SK-N-SH (cell line): ENCODE measurements at regions not wholly inside any gene's neighbourhood (a gene's known extent, or its start where the extent isn't known, plus 50 kb on each side); places are given as distances from the start of the nearest gene placed in this dataset.
A peak's percentile ranks its signal among the peaks of the same experiment; 100 is the strongest.

Experiments used
- CTCF ChIA-PET: fragments of 300-600, 350-600 bp; formaldehyde crosslinking; extraction: SDS; loops from one replicate; lab custom pipeline; 2021; lab: Yijun Ruan, JAX
- POLR2A ChIA-PET: fragments of 350-600 bp; sonication (Branson Sonifier 250); formaldehyde crosslinking; extraction: SDS; loops from one replicate; lab custom pipeline; 2020; ENCODE audit warnings: antibody characterized with exemption, inconsistent platforms; lab: Yijun Ruan, JAX
- DNase-seq: peaks from one replicate; pipeline ENCODE4 v3.0.0; 2012
- H2AFZ ChIP-seq: fragments of 200-600 bp; sonication (generic); 2 replicates; pipeline ENCODE4 v1.8.1; 2016; ENCODE audit warnings: antibody characterized with exemption, mild to moderate bottlenecking, low read depth
- H3F3A ChIP-seq: fragments of 200-600 bp; sonication (generic); replicated peaks from 2 replicates; pipeline ENCODE3; 2016; ENCODE audit warnings: antibody characterized with exemption, mild to moderate bottlenecking; ENCODE audit not compliant: insufficient read depth
- H3K27ac ChIP-seq, 2 experiments: fragments of 200-500 bp in 1 of 2; fragments of 200-600 bp in 1 of 2; sonication (Bioruptor generic) in 1 of 2; sonication (generic), shearing (Covaris generic) in 1 of 2; 2 replicates each; pipeline versions ENCODE4 v1.5.1 to v1.6.1; 2014 to 2016; ENCODE audit warnings: low read depth in 2 of 2, inconsistent platforms in 1 of 2, low read length in 1 of 2, mild to moderate bottlenecking in 1 of 2, mixed read lengths in 1 of 2
- H3K27me3 ChIP-seq: fragments of 200-600 bp; sonication (generic), shearing (Covaris generic); 2 replicates; pipeline ENCODE4 v1.6.1; 2016; ENCODE audit warnings: mixed run types; ENCODE audit not compliant: insufficient read depth
- H3K36me3 ChIP-seq, 2 experiments: fragments of 200-500 bp in 1 of 2; fragments of 200-600 bp in 1 of 2; sonication (Bioruptor generic) in 1 of 2; sonication (generic) in 1 of 2; replicated peaks in 1 of 2; 2 replicates each; pipeline versions ENCODE3 to v1.5.1; 2014 to 2016; ENCODE audit warnings: low read length in 1 of 2, mild to moderate bottlenecking in 1 of 2; ENCODE audit not compliant: insufficient read depth in 2 of 2, control insufficient read depth in 1 of 2
- H3K4me1 ChIP-seq, 2 experiments: fragments of 200-500 bp in 1 of 2; fragments of 200-600 bp in 1 of 2; sonication (Bioruptor generic) in 1 of 2; sonication (generic), shearing (Covaris generic) in 1 of 2; 2 replicates each; pipeline versions ENCODE4 v1.5.1 to v1.6.1; 2014 to 2016; ENCODE audit warnings: low read depth in 1 of 2, low read length in 1 of 2, mixed run types in 1 of 2; ENCODE audit not compliant: insufficient read depth in 2 of 2, control insufficient read depth in 1 of 2
- H3K4me2 ChIP-seq: fragments of 200-600 bp; sonication (generic), shearing (Covaris generic); 2 replicates; pipeline ENCODE4 v1.6.1; 2017; ENCODE audit warnings: mixed run types
- H3K4me3 ChIP-seq, 2 experiments: fragments of 200-500 bp in 1 of 2; fragments of 200-600 bp in 1 of 2; sonication (Bioruptor generic) in 1 of 2; sonication (generic), shearing (Covaris generic) in 1 of 2; 2 replicates each; pipeline versions ENCODE4 v1.5.1 to v1.8.1; 2014 to 2016; ENCODE audit warnings: low read depth in 2 of 2, inconsistent platforms in 1 of 2, low read length in 1 of 2, mild to moderate bottlenecking in 1 of 2, mixed read lengths in 1 of 2, moderate library complexity in 1 of 2
- H3K79me2 ChIP-seq: fragments of 200-600 bp; sonication (generic); 2 replicates; pipeline ENCODE4 v1.8.1; 2017; ENCODE audit warnings: mild to moderate bottlenecking; ENCODE audit not compliant: insufficient read depth
- H3K9ac ChIP-seq: fragments of 200-600 bp; sonication (generic); 2 replicates; pipeline ENCODE4 v1.6.1; 2017; ENCODE audit warnings: mixed run types
- H3K9me2 ChIP-seq: fragments of 200-600 bp; sonication (generic); 2 replicates; pipeline ENCODE4 v1.6.1; 2017; ENCODE audit warnings: mixed run types
- H3K9me3 ChIP-seq: fragments of 200-600 bp; sonication (generic); 2 replicates; pipeline ENCODE4 v1.6.1; 2017; ENCODE audit warnings: mixed run types, mild to moderate bottlenecking, moderate library complexity
- H4K20me1 ChIP-seq: fragments of 200-600 bp; sonication (generic); 2 replicates; pipeline ENCODE4 v1.6.1; 2017; ENCODE audit warnings: mild to moderate bottlenecking, mixed run types; ENCODE audit not compliant: insufficient read depth
- CHD2 ChIP-seq: fragments of 150-350 bp; IDR thresholded peaks from 2 replicates; pipeline ENCODE4 v1.6.1; 2018; ENCODE audit warnings: low read length; ENCODE audit not compliant: partially characterized antibody
- ELF1 ChIP-seq: IDR thresholded peaks from 2 replicates; pipeline ENCODE4 v1.4.0; 2012
- EP300 ChIP-seq, 2 experiments: IDR thresholded peaks; 2 replicates each; pipeline versions ENCODE4 v1.4.0 to v1.6.1; 2012; ENCODE audit warnings: borderline replicate concordance in 1 of 2, low read depth in 1 of 2, low read length in 1 of 2
- EZH2phosphoT487 ChIP-seq: fragments of 200-600 bp; sonication (generic); IDR thresholded peaks from 2 replicates; pipeline ENCODE4 v1.6.1; 2017; ENCODE audit warnings: low read depth, mixed run types, mild to moderate bottlenecking, antibody characterized with exemption, moderate library complexity, borderline replicate concordance
- FOXM1 ChIP-seq: IDR thresholded peaks from 2 replicates; pipeline ENCODE4 v1.4.0; 2012; ENCODE audit warnings: low read depth, mild to moderate bottlenecking
- GATA2 ChIP-seq: sonication (generic); formaldehyde crosslinking; IDR thresholded peaks from 2 replicates; pipeline ENCODE4 v1.5.0; 2020; ENCODE audit warnings: mild to moderate bottlenecking, missing genetic modification reagents
- MXI1 ChIP-seq: IDR thresholded peaks from 2 replicates; pipeline ENCODE4 v1.6.1; 2012; ENCODE audit warnings: mild to moderate bottlenecking, low read depth, low read length, improper control_type of control experiment
- PBX3 ChIP-seq: IDR thresholded peaks from 2 replicates; pipeline ENCODE4; 2012
- RXRA ChIP-seq: IDR thresholded peaks from 2 replicates; pipeline ENCODE4 v1.4.0; 2012; ENCODE audit warnings: low read depth, mild to moderate bottlenecking, borderline replicate concordance
- SMC3 ChIP-seq: IDR thresholded peaks from 2 replicates; pipeline ENCODE4 v1.6.1; 2012; ENCODE audit warnings: low read depth, low read length, improper control_type of control experiment
- TCF12 ChIP-seq: IDR thresholded peaks from 2 replicates; pipeline ENCODE4 v1.4.0; 2012
- YY1 ChIP-seq: IDR thresholded peaks from 2 replicates; pipeline ENCODE4 v1.4.0; 2012; ENCODE audit warnings: low read depth, mild to moderate bottlenecking
- ZBTB33 ChIP-seq: IDR thresholded peaks from 2 replicates; pipeline ENCODE4 v1.4.0; 2012; ENCODE audit warnings: low read depth, borderline replicate concordance
- WGBS: methylation state at CpG from one replicate; pipeline ENCODE4 v1.1.6; 2017; ENCODE audit warnings: low lambda C conversion rate; 5-methylcytosine and 5-hydroxymethylcytosine counted together
- TF ChIP-seq, protein P1 (sequence below): fragments of 150-350 bp; IDR thresholded peaks from 2 replicates; pipeline ENCODE4 v1.6.1; 2016; ENCODE audit warnings: mild to moderate bottlenecking, low read depth, low read length
- TF ChIP-seq, protein P2 (sequence below): fragments of 150-350 bp; IDR thresholded peaks from 2 replicates; pipeline ENCODE4 v1.6.1; 2017; ENCODE audit warnings: antibody characterized with exemption, low read length, low read depth, borderline replicate concordance

GRCh38 chr10:131723297-131724168 is 177.3 kb upstream of the PPP2R2D start:
- Histone ChIP-seq H3K36me3 (no peaks in the 10 kb centered on the region), H3K4me2 (no peak overlapping the region), H3K4me1 (peaks cover 0 to 31% of the 10 kb centered on the region in 2 experiments; a peak in 1 of 4 replicates), H3K4me3 (no peak overlapping the region), H3F3A (no peaks in the 10 kb centered on the region), H3K27me3 (no peaks in the 10 kb centered on the region), H3K9ac (no peak overlapping the region), H3K27ac (no peak overlapping the region), H2AFZ (no peak overlapping the region), H3K79me2 (no peaks in the 10 kb centered on the region), H3K9me3 (no peaks in the 10 kb centered on the region; the same call in 1 of the 2 replicates), H4K20me1 (no peaks in the 10 kb centered on the region), H3K9me2 (no peaks in the 10 kb centered on the region)
- WGBS = 43% methylated on average over 16 of the region's 20 CpGs
- TF ChIP-seq EP300 (IDR thresholded peaks at IDR 0.05; ENCODE audit: borderline replicate concordance in 1 of 2, low read depth in 1 of 2, low read length in 1 of 2) (no peak), GATA2 (CRISPR knock-in tag) (no peak)
- peak; percentile 6 for DNase-seq
- POLR2A ChIA-PET = no interaction called here
- CTCF ChIA-PET = interaction anchor here (0.7 to 1.8 kb wide), 4 partner anchors 13 to 1534 kb away, joined by 3 to 5 read pairs (median 3); no protein-coding TSS in a partner anchor

DNA sequence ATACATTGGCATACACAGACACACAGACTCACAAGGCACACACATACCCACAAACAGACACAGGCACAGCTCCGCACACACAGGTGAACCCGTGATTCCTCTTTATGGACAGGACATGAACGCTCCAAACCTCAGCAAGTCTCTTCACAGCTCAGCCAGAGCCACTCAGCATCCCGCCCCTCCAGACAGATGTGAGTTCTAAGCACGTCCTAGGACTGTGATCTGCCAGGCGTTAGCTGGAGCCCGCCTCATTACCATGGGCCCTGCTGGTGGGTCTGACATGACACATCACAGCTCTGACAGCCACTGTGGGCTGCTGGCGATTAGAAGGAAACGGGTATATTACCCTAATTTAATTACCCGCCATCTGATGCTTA is 176.7 kb upstream of the PPP2R2D start:
- peak; percentile 84 for DNase-seq
- no peaks in the 10 kb centered on the region for H3K79me2 ChIP-seq
- H3K9me3 ChIP-seq = no peaks in the 10 kb centered on the region
- H3K27me3 ChIP-seq = no peaks in the 10 kb centered on the region
- H2AFZ ChIP-seq = no peak overlapping the region
- H3K36me3 ChIP-seq = no peaks in the 10 kb centered on the region
- no peak overlapping the region for H3K4me2 ChIP-seq
- H3F3A ChIP-seq = no peaks in the 10 kb centered on the region
- ChIA-PET CTCF (interaction anchor here (0.7 to 1.8 kb wide), 4 partner anchors 11 to 19 kb away, joined by 3 to 5 read pairs (median 4); no protein-coding TSS in a partner anchor), POLR2A (no interaction called here)
- no peak for TF ChIP-seq CHD2
- TF ChIP-seq ZBTB33 = no peak
- no peak for TF ChIP-seq RXRA
- TF ChIP-seq, protein P1, sequence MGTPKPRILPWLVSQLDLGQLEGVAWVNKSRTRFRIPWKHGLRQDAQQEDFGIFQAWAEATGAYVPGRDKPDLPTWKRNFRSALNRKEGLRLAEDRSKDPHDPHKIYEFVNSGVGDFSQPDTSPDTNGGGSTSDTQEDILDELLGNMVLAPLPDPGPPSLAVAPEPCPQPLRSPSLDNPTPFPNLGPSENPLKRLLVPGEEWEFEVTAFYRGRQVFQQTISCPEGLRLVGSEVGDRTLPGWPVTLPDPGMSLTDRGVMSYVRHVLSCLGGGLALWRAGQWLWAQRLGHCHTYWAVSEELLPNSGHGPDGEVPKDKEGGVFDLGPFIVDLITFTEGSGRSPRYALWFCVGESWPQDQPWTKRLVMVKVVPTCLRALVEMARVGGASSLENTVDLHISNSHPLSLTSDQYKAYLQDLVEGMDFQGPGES = no peak
- TF ChIP-seq SMC3 = no peak
- peak; percentile 43; the same call in 1 of the 2 replicates for TF ChIP-seq GATA2 (CRISPR knock-in tag)
- no peak for TF ChIP-seq EZH2phosphoT487
- TF ChIP-seq FOXM1 = no peak
- TF ChIP-seq YY1 = no peak
- no peak for TF ChIP-seq MXI1
- no peak for TF ChIP-seq TCF12
- no peak for TF ChIP-seq ELF1
- TF ChIP-seq, protein P2, sequence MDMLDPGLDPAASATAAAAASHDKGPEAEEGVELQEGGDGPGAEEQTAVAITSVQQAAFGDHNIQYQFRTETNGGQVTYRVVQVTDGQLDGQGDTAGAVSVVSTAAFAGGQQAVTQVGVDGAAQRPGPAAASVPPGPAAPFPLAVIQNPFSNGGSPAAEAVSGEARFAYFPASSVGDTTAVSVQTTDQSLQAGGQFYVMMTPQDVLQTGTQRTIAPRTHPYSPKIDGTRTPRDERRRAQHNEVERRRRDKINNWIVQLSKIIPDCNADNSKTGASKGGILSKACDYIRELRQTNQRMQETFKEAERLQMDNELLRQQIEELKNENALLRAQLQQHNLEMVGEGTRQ = no peak
- no peak for TF ChIP-seq PBX3
- TF ChIP-seq EP300 (IDR thresholded peaks at IDR 0.05; ENCODE audit: borderline replicate concordance in 1 of 2, low read depth in 1 of 2, low read length in 1 of 2) = peak in 1 of 2 experiments; percentile 36; a peak in 1 of 4 replicates
- TF ChIP-seq, all 33 proteins: peak for 2
- Histone ChIP-seq H3K9ac (no peak overlapping the region), H3K4me1 (peaks cover 0 to 31% of the 10 kb centered on the region in 2 experiments; a peak in 1 of 4 replicates), H3K27ac (no peak overlapping the region), H3K9me2 (no peaks in the 10 kb centered on the region), H4K20me1 (no peaks in the 10 kb centered on the region), H3K4me3 (no peak overlapping the region)
- WGBS = 25% methylated on average over 8 of the region's 10 CpGs
